Endothelial cell of umbilical vein (primary cell): ENCODE measurements at regions not wholly inside any gene's neighbourhood (a gene's known extent, or its start where the extent isn't known, plus 50 kb on each side); places are given as distances from the start of the nearest gene placed in this dataset.

Source experiments
- BruUV-seq: library from RNA; stranded (reverse); fragments of 400-500 nt; replicated peaks from 2 replicates; lab custom pipeline; 2021; lab: Mats Ljungman, UMichigan
- CTCF ChIA-PET: fragments of 300-600, 350-600 bp; sonication (Branson Sonifier 250); formaldehyde crosslinking; loops from one replicate; lab custom pipeline; 2021; ENCODE audit warnings: antibody characterized with exemption, inconsistent platforms; lab: Charles Lee
- POLR2A ChIA-PET: fragments of 300-600, 350-600 bp; sonication (Branson Sonifier 250); formaldehyde crosslinking; loops from one replicate; lab custom pipeline; 2021; ENCODE audit warnings: antibody characterized with exemption, inconsistent platforms; lab: Charles Lee
- DNase-seq: peaks from one replicate; pipeline ENCODE4 v3.0.0-alpha.2; 2011; ENCODE audit warnings: low read depth, low spot score
- FAIRE-seq: peaks from 2 replicates; lab custom pipeline; 2011; peaks lifted over from hg19 to GRCh38; lab: Jason Lieb, UNC
- H2AFZ ChIP-seq: 2 replicates; pipeline ENCODE4 v1.6.0; 2012; ENCODE audit warnings: low read depth, low read length, control low read depth, inconsistent platforms
- H3K27ac ChIP-seq: 2 replicates; pipeline ENCODE4 v1.5.1; 2011; ENCODE audit warnings: low read depth, mild to moderate bottlenecking, control low read depth, low read length, moderate library complexity; ENCODE audit not compliant: insufficient read depth
- H3K27me3 ChIP-seq, 2 experiments: 2 replicates each; pipeline versions ENCODE4 v1.6.0 to v1.6.1; 2011; ENCODE audit warnings: low read length in 2 of 2, mixed read lengths in 1 of 2; ENCODE audit not compliant: control insufficient read depth in 2 of 2, insufficient read depth in 2 of 2
- H3K36me3 ChIP-seq, 2 experiments: 2 replicates in 1 of 2; 3 replicates in 1 of 2; pipeline ENCODE4 v1.5.1; 2011; ENCODE audit warnings: low read length in 2 of 2, mild to moderate bottlenecking in 1 of 2, moderate library complexity in 1 of 2; ENCODE audit not compliant: control insufficient read depth in 2 of 2, insufficient read depth in 2 of 2; ENCODE audit errors: extremely low read depth in 1 of 2
- H3K4me1 ChIP-seq: 3 replicates; pipeline ENCODE4 v1.5.1; 2011; ENCODE audit warnings: mild to moderate bottlenecking, low read length; ENCODE audit not compliant: control insufficient read depth, insufficient read depth; ENCODE audit errors: extremely low read depth
- H3K4me2 ChIP-seq: 2 replicates; pipeline ENCODE4 v1.6.1; 2011; ENCODE audit warnings: low read length, control low read depth, mixed read lengths; ENCODE audit not compliant: insufficient read depth
- H3K4me3 ChIP-seq, 3 experiments: fragments of 200-600 bp in 1 of 3; sonication (generic), shearing (Covaris generic) in 1 of 3; replicated peaks in 1 of 3; 2 replicates each; pipeline ENCODE4 v1.5.1; 2011 to 2016; ENCODE audit warnings: control low read depth in 3 of 3, low read length in 3 of 3, mild to moderate bottlenecking in 2 of 3, inconsistent platforms in 1 of 3, low read depth in 1 of 3, moderate library complexity in 1 of 3; ENCODE audit not compliant: insufficient read depth in 1 of 3
- H3K79me2 ChIP-seq: 2 replicates; pipeline ENCODE4 v1.6.0; 2012; ENCODE audit warnings: low read length, inconsistent platforms; ENCODE audit not compliant: control insufficient read depth, insufficient read depth
- H3K9ac ChIP-seq: replicated peaks from 2 replicates; pipeline ENCODE3; 2011; ENCODE audit warnings: low read length, control low read depth; ENCODE audit not compliant: insufficient read depth; ENCODE audit errors: extremely low read depth
- H3K9me1 ChIP-seq: replicated peaks from 3 replicates; pipeline ENCODE4 v1.6.0; 2011; ENCODE audit warnings: mild to moderate bottlenecking, low read length; ENCODE audit not compliant: control insufficient read depth, insufficient read depth; ENCODE audit errors: extremely low read depth
- H3K9me3 ChIP-seq: replicated peaks from 2 replicates; pipeline ENCODE4 v1.5.1; 2012; ENCODE audit warnings: low read length, inconsistent platforms; ENCODE audit not compliant: control insufficient read depth, insufficient read depth
- H4K20me1 ChIP-seq: replicated peaks from 2 replicates; pipeline ENCODE3; 2011; ENCODE audit warnings: mild to moderate bottlenecking, low read length; ENCODE audit not compliant: control insufficient read depth, insufficient read depth; ENCODE audit errors: extremely low read depth
- EZH2 ChIP-seq: IDR thresholded peaks from 2 replicates; pipeline ENCODE4 v1.6.1; 2012; ENCODE audit warnings: borderline replicate concordance, low read depth, mild to moderate bottlenecking, moderate library complexity, low read length, inconsistent platforms; ENCODE audit not compliant: severe bottlenecking
- FOS ChIP-seq: IDR thresholded peaks from 2 replicates; pipeline ENCODE4 v1.6.1; 2011; ENCODE audit warnings: mild to moderate bottlenecking, low read length, moderate library complexity, borderline replicate concordance; ENCODE audit not compliant: insufficient read depth
- GATA2 ChIP-seq: IDR thresholded peaks from 2 replicates; pipeline ENCODE4 v1.7.0; 2011; ENCODE audit warnings: low read depth, mild to moderate bottlenecking, moderate library complexity, mixed read lengths, low read length; ENCODE audit not compliant: insufficient read length, insufficient read depth
- JUN ChIP-seq: IDR thresholded peaks from 2 replicates; pipeline ENCODE4 v1.6.1; 2011; ENCODE audit warnings: borderline replicate concordance, low read depth; ENCODE audit not compliant: insufficient read length, insufficient read depth
- MYC ChIP-seq: IDR thresholded peaks from one replicate; pipeline ENCODE4 v1.6.1; 2011; ENCODE audit warnings: mild to moderate bottlenecking, low read depth, low read length
- POLR2A ChIP-seq: IDR thresholded peaks from 2 replicates; pipeline ENCODE4 v1.6.1; 2012; ENCODE audit warnings: low read depth, mild to moderate bottlenecking, control low read depth, low read length
- POLR2AphosphoS5 ChIP-seq: IDR thresholded peaks from 2 replicates; pipeline ENCODE4 v1.6.1; 2012; ENCODE audit warnings: low read depth, mild to moderate bottlenecking, control low read depth, low read length, moderate library complexity; ENCODE audit not compliant: insufficient read depth
- dilution Hi-C: fragments of 300-500 bp; cut with MboI; formaldehyde crosslinking; loops from one replicate; pipeline ENCODE4 v1.15.0; 2019; ENCODE audit warnings: low sequenced_read_pairs; ENCODE audit not compliant: extremely low pct_ligation_motif_present
- intact Hi-C: fragments of 100-400 bp; cut with micrococcal nuclease; formaldehyde crosslinking; loops from one replicate; pipeline ENCODE4 v1.10.0; 2022
- TF ChIP-seq, protein P1 (sequence below), 2 donors: IDR thresholded peaks; 1 replicate in 1 of 2; 2 replicates in 1 of 2; pipeline ENCODE4 v1.5.1; 2011; ENCODE audit warnings: low read length in 2 of 2, mild to moderate bottlenecking in 2 of 2, moderate library complexity in 2 of 2, control low read depth in 1 of 2, inconsistent platforms in 1 of 2, low read depth in 1 of 2; ENCODE audit not compliant: insufficient read depth in 1 of 2; ENCODE audit errors: extremely low read depth in 1 of 2
- TF ChIP-seq, protein P2 (sequence below): IDR thresholded peaks from 2 replicates; pipeline ENCODE4 v1.6.1; 2011; ENCODE audit not compliant: insufficient read depth, insufficient read length

DNA sequence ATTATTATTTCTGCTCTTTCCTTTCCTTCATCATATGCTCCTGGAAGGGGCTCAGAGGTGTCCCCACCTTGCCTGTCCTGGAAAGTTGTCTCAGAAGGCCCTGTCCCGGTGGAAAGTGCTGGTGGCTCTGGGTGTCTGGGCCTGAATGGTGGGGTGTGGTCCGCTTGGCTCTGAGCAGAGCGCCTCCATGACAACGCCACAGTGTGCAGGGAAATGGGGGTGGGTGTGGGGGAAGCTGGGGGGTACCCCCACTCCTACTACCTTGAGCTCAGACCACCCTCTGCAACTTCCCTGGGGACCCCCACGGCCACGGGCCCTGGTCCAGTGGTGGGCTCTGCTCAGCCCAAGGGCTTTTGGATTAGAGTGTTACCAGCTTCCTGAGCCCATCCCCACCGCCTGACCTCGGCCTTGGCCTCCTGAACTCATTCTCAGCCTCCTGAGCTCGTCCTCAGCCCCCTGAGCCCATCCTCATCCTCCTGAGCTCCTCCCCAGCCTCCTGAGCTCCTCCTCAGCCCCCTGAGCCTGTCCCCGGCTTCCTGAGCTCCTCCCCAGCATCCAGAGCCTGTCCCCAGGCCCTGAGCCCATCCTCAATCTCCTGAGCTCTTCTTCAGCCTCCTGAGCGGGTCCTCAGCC lies 106.4 kb upstream of the FAM20C start:
- Histone ChIP-seq H4K20me1 (no peaks in the 10 kb centered on the region), H3K9me1 (no peaks in the 10 kb centered on the region), H3K9me3 (no peaks in the 10 kb centered on the region), H3K4me3 (no peak overlapping the region), H3K27ac (no peak overlapping the region), H3K9ac (no peak overlapping the region), H3K4me2 (no peak overlapping the region), H2AFZ (no peak overlapping the region), H3K36me3 (no peaks in the 10 kb centered on the region), H3K4me1 (peaks cover 21% of the 10 kb centered on the region), H3K79me2 (no peaks in the 10 kb centered on the region), H3K27me3 (no peaks in the 10 kb centered on the region)
- intact Hi-C loops, result no loop called here
- DNase-seq (no peak), FAIRE-seq (no peak)
- dilution Hi-C loops, result no loop called here
- CTCF ChIA-PET, result interaction anchor here (1.2 to 3.2 kb wide), 2 partner anchors 21 to 24 kb away, joined by 5 to 18 read pairs; no protein-coding TSS in a partner anchor
- no peak for TF ChIP-seq MYC
- TF ChIP-seq GATA2, result no peak
- TF ChIP-seq, protein P1, sequence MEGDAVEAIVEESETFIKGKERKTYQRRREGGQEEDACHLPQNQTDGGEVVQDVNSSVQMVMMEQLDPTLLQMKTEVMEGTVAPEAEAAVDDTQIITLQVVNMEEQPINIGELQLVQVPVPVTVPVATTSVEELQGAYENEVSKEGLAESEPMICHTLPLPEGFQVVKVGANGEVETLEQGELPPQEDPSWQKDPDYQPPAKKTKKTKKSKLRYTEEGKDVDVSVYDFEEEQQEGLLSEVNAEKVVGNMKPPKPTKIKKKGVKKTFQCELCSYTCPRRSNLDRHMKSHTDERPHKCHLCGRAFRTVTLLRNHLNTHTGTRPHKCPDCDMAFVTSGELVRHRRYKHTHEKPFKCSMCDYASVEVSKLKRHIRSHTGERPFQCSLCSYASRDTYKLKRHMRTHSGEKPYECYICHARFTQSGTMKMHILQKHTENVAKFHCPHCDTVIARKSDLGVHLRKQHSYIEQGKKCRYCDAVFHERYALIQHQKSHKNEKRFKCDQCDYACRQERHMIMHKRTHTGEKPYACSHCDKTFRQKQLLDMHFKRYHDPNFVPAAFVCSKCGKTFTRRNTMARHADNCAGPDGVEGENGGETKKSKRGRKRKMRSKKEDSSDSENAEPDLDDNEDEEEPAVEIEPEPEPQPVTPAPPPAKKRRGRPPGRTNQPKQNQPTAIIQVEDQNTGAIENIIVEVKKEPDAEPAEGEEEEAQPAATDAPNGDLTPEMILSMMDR (IDR thresholded peaks at IDR 0.05; ENCODE audit: extremely low read depth in 1 of 2, insufficient read depth in 1 of 2, low read depth in 1 of 2, low read length in 2 of 2), result no peak
- TF ChIP-seq POLR2AphosphoS5, result no peak
- TF ChIP-seq FOS, result no peak
- no peak for TF ChIP-seq POLR2A
- TF ChIP-seq EZH2, result no peak
- TF ChIP-seq, protein P2, sequence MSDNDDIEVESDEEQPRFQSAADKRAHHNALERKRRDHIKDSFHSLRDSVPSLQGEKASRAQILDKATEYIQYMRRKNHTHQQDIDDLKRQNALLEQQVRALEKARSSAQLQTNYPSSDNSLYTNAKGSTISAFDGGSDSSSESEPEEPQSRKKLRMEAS, result no peak
- TF ChIP-seq JUN, result no peak
- POLR2A ChIA-PET, result no interaction called here
- BruUV-seq, result no TSS peak
